GM13976 (cell line): ENCODE measurements at regions not wholly inside any gene's neighbourhood (a gene's known extent, or its start where the extent isn't known, plus 50 kb on each side); places are given as distances from the start of the nearest gene placed in this dataset.

Experiments used
- DNase-seq: peaks from one replicate; pipeline ENCODE4 v3.0.0; 2012; ENCODE audit warnings: low spot score
- CTCF ChIP-seq: IDR thresholded peaks from 2 replicates; pipeline ENCODE4 v1.5.1; 2012; ENCODE audit warnings: borderline replicate concordance, mild to moderate bottlenecking; ENCODE audit not compliant: insufficient read depth; ENCODE audit errors: extremely low read depth, missing control alignments, control extremely low read depth
- in situ Hi-C: fragments of 300-500 bp; cut with MboI; formaldehyde crosslinking; loops from one replicate; pipeline ENCODE4 v1.12.0; 2022; ENCODE audit warnings: low sequenced_read_pairs, mixed read lengths, inconsistent platforms; ENCODE audit not compliant: unreplicated experiment

- no peak for TF ChIP-seq CTCF
- no peak for DNase-seq
- in situ Hi-C loops, result no loop called here
Observed at GRCh38 chr10:4391683-4392082, 434.3 kb upstream of the AKR1E2 start.

GRCh38 chr10:4390219-4390618 is 435.8 kb upstream of the AKR1E2 start:
- no peak for TF ChIP-seq CTCF
- no peak for DNase-seq
- in situ Hi-C loops, result no loop called here

GRCh38 chr10:4385231-4385870 is 440.7 kb upstream of the AKR1E2 start:
- no peak for TF ChIP-seq CTCF
- in situ Hi-C loops, result no loop called here
- no peak for DNase-seq

- DNase-seq, result no peak
- no peak for TF ChIP-seq CTCF
- in situ Hi-C loops, result no loop called here
Observed at GRCh38 chr10:4384245-4384644, 441.8 kb upstream of the AKR1E2 start.

GRCh38 chr10:4383651-4384098 is 442.3 kb upstream of the AKR1E2 start:
- DNase-seq, result no peak
- in situ Hi-C loops, result no loop called here
- no peak for TF ChIP-seq CTCF

- in situ Hi-C loops, result no loop called here
- TF ChIP-seq CTCF, result no peak
- DNase-seq, result no peak
Observed at GRCh38 chr10:4382811-4383210, 443.2 kb upstream of the AKR1E2 start.

- no peak for TF ChIP-seq CTCF
- DNase-seq, result no peak
- in situ Hi-C loops, result no loop called here
Observed at GRCh38 chr10:4373612-4374011, 452.4 kb upstream of the AKR1E2 start.
